GM10266 (cell line): ENCODE measurements at regions not wholly inside any gene's neighbourhood (a gene's known extent, or its start where the extent isn't known, plus 50 kb on each side); places are given as distances from the start of the nearest gene placed in this dataset.

Experiments used
- DNase-seq: peaks from one replicate; pipeline ENCODE4 v3.0.0; 2012; ENCODE audit errors: extremely low spot score
- TF ChIP-seq, protein P1 (sequence below): IDR thresholded peaks from 2 replicates; pipeline ENCODE4 v1.5.1; 2012; ENCODE audit warnings: mild to moderate bottlenecking, low read depth; ENCODE audit not compliant: control insufficient read depth, insufficient read depth; ENCODE audit errors: missing control alignments

DNA sequence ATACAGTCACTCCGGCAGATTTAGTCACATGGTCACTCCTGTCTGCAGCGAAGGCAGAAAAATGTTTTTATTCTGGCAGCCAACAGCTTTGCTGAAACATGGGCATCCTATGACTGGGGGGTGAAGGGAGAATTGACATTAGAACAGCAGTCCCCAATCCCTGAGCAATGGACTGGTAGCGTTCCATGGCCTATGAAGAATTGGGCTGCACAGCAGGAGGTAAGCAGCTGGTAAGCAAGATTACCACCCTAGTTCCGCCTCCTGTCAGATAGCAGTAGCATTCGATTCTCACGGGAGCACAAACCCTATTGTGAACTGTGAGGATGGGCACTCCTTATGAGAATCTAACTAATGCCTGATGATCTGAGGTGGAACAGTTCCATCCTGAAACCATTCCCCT lies 93.1 kb upstream of the FTMT start:
- no peak for DNase-seq
- TF ChIP-seq, protein P1, sequence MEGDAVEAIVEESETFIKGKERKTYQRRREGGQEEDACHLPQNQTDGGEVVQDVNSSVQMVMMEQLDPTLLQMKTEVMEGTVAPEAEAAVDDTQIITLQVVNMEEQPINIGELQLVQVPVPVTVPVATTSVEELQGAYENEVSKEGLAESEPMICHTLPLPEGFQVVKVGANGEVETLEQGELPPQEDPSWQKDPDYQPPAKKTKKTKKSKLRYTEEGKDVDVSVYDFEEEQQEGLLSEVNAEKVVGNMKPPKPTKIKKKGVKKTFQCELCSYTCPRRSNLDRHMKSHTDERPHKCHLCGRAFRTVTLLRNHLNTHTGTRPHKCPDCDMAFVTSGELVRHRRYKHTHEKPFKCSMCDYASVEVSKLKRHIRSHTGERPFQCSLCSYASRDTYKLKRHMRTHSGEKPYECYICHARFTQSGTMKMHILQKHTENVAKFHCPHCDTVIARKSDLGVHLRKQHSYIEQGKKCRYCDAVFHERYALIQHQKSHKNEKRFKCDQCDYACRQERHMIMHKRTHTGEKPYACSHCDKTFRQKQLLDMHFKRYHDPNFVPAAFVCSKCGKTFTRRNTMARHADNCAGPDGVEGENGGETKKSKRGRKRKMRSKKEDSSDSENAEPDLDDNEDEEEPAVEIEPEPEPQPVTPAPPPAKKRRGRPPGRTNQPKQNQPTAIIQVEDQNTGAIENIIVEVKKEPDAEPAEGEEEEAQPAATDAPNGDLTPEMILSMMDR: no peak

DNA sequence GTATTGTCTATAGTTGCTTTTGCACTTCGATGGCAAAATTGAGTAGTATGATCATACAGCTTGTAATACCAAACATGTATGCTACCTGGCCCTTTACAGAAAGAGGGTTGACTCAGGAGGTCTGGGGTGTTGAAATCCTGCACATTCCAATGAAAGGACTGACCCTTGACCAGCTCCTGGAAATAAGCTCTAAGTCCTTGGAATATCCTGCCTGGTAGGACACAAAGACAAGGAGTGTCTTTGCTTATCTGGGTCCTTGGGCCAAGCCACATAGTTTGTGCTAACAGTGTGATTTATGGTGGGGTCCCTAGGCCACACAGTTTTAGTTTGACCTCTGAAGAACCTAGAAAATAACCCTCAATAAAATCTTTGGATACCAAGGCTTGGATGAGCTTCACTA lies 89.3 kb upstream of the FTMT start:
- no peak for DNase-seq
- TF ChIP-seq, protein P1: no peak

DNA sequence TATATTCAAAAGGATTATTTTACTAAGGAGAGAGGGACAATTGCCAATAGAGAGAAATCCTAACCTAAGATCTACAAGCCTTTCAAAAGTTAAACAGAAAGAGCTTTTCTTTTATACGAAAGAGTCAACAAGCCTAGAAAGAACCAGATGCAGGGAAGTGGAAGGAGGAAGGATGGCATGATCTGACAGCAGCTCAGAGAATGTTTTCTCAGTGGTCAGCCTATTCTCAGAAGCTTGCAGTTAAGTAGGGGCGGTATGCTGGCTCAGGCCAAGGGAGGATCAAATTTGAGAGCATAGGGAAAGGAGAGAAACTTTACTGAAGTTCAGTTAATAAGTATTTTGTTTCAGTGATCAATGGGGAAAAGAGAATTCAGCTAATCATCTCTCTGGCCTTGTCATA lies 88.0 kb upstream of the FTMT start:
- TF ChIP-seq, protein P1: no peak
- no peak for DNase-seq

DNA sequence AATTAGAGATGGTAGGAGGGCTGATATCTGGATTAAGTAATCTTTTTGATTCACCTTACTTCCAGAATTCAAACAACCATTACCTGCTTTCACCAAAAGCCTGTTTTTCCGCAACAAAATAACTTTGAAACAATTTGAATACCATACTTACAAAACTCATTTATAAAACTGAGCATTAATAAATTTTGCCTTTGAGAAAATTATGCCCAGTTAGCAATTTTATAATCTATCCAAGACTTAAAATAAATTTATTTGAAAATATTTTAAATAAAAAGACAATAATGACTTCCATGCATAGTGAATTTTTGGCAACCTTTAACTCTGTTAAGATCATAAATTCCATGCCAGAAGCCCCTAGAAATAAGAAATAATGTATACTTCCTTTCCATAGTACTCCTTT lies 71.3 kb upstream of the FTMT start:
- no peak for DNase-seq
- TF ChIP-seq, protein P1: no peak

DNA sequence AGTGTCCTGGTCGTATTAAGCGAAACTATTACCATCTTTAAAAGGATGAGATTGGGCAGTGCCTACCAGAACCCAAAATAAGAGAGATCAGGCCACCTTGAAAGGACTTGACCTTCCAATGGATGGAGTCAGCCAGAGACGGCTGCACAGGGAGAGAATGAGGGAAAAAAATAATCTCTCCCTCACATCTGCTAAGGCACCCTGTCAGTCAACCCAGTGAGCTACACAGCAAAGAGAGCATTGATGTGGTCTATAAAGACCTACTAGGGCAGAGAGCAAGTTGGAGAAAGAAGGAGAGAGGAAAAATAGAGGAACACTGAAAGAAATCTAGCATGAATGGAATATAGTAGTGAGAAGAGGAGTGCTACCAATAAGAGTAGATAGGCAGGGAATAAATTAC lies 68.0 kb upstream of the FTMT start:
- no peak for DNase-seq

DNA sequence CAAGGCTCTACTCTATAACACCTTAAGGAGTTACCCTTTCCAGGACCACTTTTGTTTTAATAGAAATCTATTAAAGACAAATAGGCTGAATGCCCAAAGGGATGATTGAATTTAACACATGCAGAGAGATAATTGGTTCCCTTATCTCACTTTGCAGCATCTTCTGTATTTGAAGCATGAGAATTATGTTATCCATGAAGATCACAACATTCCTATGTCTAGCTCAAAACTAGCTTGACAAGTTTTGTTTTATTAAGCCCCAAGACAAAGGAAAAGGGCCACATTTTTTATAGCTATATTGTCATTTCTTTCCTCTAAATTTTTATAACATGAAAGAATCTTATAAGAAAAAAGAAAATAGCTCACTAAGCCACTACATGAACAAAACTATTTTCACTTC lies 57.9 kb upstream of the FTMT start:
- TF ChIP-seq, protein P1: no peak
- no peak for DNase-seq

More for the DNA sequence above, 68.0 kb upstream of the FTMT start:
- TF ChIP-seq, protein P1: no peak

DNA sequence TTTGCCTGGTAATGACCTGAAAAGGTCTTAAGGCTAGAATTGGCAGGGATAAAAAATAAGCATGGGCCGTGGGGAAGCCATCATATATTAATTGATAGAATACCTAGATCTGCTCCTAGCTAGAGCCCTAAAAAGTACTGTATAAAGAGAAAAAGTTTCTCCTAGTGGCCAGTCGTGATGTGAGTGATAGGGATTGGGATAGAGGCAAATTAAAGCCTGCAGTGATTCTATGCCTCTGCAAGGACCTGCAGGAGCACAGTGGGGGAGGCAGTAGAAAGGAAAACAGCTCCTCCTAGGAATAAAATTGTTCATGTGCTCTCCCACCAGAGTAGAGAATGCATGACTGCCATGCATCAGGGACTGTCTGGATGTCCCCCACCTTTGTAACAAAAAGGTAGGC lies 56.2 kb upstream of the FTMT start:
- TF ChIP-seq, protein P1: no peak
- no peak for DNase-seq
